Caco-2 (cell line): ENCODE measurements at regions not wholly inside any gene's neighbourhood (a gene's known extent, or its start where the extent isn't known, plus 50 kb on each side); places are given as distances from the start of the nearest gene placed in this dataset.

ENCODE experiments used
- BruUV-seq: library from RNA; stranded (reverse); fragments of 400-500 nt; replicated peaks from 2 replicates; lab custom pipeline; 2021; lab: Mats Ljungman, UMichigan
- CTCF ChIA-PET: fragments of 300-600 bp; sonication (Branson Sonifier 250); formaldehyde crosslinking; loops from one replicate; lab custom pipeline; 2022; ENCODE audit warnings: antibody characterized with exemption; lab: Charles Lee
- POLR2A ChIA-PET: fragments of 300-600 bp; sonication (Branson Sonifier 250); formaldehyde crosslinking; loops from one replicate; lab custom pipeline; 2022; ENCODE audit warnings: antibody characterized with exemption; lab: Charles Lee
- DNase-seq, 2 experiments: peaks; one replicate each; pipeline versions ENCODE4 v3.0.0 to v3.0.0-alpha.2; 2020 to 2022
- H3K27me3 ChIP-seq: replicated peaks from 2 replicates; pipeline ENCODE4 v1.6.0; 2011; ENCODE audit warnings: low read length; ENCODE audit not compliant: control insufficient read depth, insufficient read depth
- H3K36me3 ChIP-seq: 2 replicates; pipeline ENCODE4 v1.5.1; 2011; ENCODE audit warnings: low read length; ENCODE audit not compliant: control insufficient read depth, insufficient read depth
- H3K4me1 ChIP-seq: fragments of 250-450 bp; sonication (Bioruptor Pico); 2 replicates; pipeline ENCODE4 v1.5.1; 2020; ENCODE audit warnings: mild to moderate bottlenecking
- H3K4me3 ChIP-seq: 2 replicates; pipeline ENCODE4 v1.5.1; 2011; ENCODE audit warnings: low read depth, mild to moderate bottlenecking, control low read depth, low read length
- H3K9me3 ChIP-seq: fragments of 250-450 bp; sonication (Bioruptor Pico); 2 replicates; pipeline ENCODE4 v1.5.1; 2020; ENCODE audit warnings: mild to moderate bottlenecking, moderate library complexity
- H3K27ac Mint-ChIP-seq: one replicate; pipeline ENCODE4 v1.8.0; 2022; ENCODE audit warnings: mixed read lengths; ENCODE audit not compliant: unreplicated experiment
- H3K27me3 Mint-ChIP-seq: one replicate; pipeline ENCODE4 v1.8.0; 2022; ENCODE audit warnings: mixed read lengths; ENCODE audit not compliant: insufficient read depth, unreplicated experiment
- H3K36me3 Mint-ChIP-seq: one replicate; pipeline ENCODE4 v1.8.0; 2022; ENCODE audit warnings: mild to moderate bottlenecking, mixed read lengths; ENCODE audit not compliant: insufficient read depth, unreplicated experiment
- H3K4me1 Mint-ChIP-seq: one replicate; pipeline ENCODE4 v1.8.0; 2022; ENCODE audit warnings: low read depth, mixed read lengths; ENCODE audit not compliant: unreplicated experiment
- H3K4me3 Mint-ChIP-seq: one replicate; pipeline ENCODE4 v1.8.0; 2022; ENCODE audit warnings: mild to moderate bottlenecking, moderate library complexity, mixed read lengths; ENCODE audit not compliant: unreplicated experiment
- H3K9me3 Mint-ChIP-seq: one replicate; pipeline ENCODE4 v1.8.0; 2022; ENCODE audit warnings: mixed read lengths; ENCODE audit not compliant: unreplicated experiment
- intact Hi-C: fragments of 100-400 bp; cut with micrococcal nuclease; formaldehyde crosslinking; loops from one replicate; pipeline ENCODE4 v1.10.0; 2022; ENCODE audit not compliant: unreplicated experiment
- TF ChIP-seq, protein P1 (sequence below), 2 experiments: fragments of 200-600 bp in 1 of 2; IDR thresholded peaks; 1 replicate in 1 of 2; 2 replicates in 1 of 2; pipeline versions ENCODE4 v1.5.1 to v1.8.0; 2011 to 2022; ENCODE audit warnings: antibody characterized with exemption in 1 of 2, control low read depth in 1 of 2, inconsistent platforms in 1 of 2, low read depth in 1 of 2, low read length in 1 of 2, mild to moderate bottlenecking in 1 of 2, moderate library complexity in 1 of 2; ENCODE audit not compliant: insufficient read depth in 1 of 2, severe bottlenecking in 1 of 2, unreplicated experiment in 1 of 2

DNA sequence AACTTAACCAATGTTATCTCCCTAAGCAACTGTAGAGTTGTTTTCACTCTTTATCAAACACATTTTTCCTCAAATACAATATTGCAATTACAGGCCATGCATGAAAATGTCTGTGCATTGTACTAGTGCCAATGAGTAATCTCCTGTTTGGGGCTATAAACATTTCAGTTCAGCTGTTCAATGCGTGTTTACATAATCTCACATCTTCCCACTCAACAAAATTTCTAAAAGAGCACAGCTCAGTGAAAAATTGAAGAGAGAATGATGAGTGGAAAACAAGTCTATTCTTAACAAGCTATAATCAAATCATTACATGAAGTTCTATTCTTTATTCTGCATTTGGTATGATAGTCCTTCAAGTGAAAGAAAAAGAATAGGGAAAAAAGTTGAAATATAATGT is 780.5 kb upstream of the CDH9 start:
- Mint-ChIP-seq H3K4me3 (no peak overlapping the region), H3K9me3 (no peaks in the 10 kb centered on the region), H3K27me3 (no peaks in the 10 kb centered on the region), H3K27ac (no peak overlapping the region), H3K4me1 (no peaks in the 10 kb centered on the region), H3K36me3 (no peaks in the 10 kb centered on the region)
- no peaks in the 10 kb centered on the region for H3K36me3 ChIP-seq
- TF ChIP-seq, protein P1, sequence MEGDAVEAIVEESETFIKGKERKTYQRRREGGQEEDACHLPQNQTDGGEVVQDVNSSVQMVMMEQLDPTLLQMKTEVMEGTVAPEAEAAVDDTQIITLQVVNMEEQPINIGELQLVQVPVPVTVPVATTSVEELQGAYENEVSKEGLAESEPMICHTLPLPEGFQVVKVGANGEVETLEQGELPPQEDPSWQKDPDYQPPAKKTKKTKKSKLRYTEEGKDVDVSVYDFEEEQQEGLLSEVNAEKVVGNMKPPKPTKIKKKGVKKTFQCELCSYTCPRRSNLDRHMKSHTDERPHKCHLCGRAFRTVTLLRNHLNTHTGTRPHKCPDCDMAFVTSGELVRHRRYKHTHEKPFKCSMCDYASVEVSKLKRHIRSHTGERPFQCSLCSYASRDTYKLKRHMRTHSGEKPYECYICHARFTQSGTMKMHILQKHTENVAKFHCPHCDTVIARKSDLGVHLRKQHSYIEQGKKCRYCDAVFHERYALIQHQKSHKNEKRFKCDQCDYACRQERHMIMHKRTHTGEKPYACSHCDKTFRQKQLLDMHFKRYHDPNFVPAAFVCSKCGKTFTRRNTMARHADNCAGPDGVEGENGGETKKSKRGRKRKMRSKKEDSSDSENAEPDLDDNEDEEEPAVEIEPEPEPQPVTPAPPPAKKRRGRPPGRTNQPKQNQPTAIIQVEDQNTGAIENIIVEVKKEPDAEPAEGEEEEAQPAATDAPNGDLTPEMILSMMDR (IDR thresholded peaks at IDR 0.05; ENCODE audit: insufficient read depth in 1 of 2, low read depth in 1 of 2, low read length in 1 of 2, severe bottlenecking in 1 of 2, unreplicated experiment in 1 of 2): no peak
- ChIA-PET CTCF (no interaction called here), POLR2A (no interaction called here)
- DNase-seq: no peak
- H3K4me1 ChIP-seq: no peaks in the 10 kb centered on the region
- no TSS peak for BruUV-seq
- H3K4me3 ChIP-seq: no peak overlapping the region
- H3K27me3 ChIP-seq: no peaks in the 10 kb centered on the region
- H3K9me3 ChIP-seq: no peaks in the 10 kb centered on the region
- intact Hi-C loops: no loop called here

DNA sequence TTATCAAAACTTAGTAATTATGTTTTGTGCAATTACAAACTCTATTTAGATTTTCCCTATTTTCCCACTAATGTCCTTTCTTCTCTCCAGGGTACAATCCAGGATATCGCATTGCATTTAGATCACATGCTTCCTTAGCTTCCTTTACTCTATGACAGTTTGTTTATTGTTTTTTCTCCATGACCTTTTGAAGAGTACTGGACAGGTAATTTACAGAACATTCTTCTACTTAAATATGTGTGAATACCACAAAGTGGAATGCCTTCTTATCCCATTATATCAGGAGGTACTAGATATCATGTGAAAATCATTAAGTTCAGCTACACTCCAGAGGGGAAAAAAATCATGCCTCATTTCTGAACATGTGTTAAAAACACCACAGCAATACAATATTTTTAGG is 776.6 kb upstream of the CDH9 start:
- H3K27me3 Mint-ChIP-seq: no peaks in the 10 kb centered on the region

GRCh38 chr5:27814286-27814685 is 775.9 kb upstream of the CDH9 start:
- POLR2A ChIA-PET: no interaction called here
- no TSS peak for BruUV-seq
- H3K27me3 Mint-ChIP-seq: no peaks in the 10 kb centered on the region
- H3K4me1 Mint-ChIP-seq: no peaks in the 10 kb centered on the region
- H3K27ac Mint-ChIP-seq: no peak overlapping the region
- Histone ChIP-seq H3K4me3 (no peak overlapping the region), H3K4me1 (no peaks in the 10 kb centered on the region), H3K27me3 (no peaks in the 10 kb centered on the region), H3K9me3 (no peaks in the 10 kb centered on the region), H3K36me3 (no peaks in the 10 kb centered on the region)
- intact Hi-C loops: no loop called here
- H3K4me3 Mint-ChIP-seq: no peak overlapping the region
- CTCF ChIA-PET: no interaction called here
- H3K36me3 Mint-ChIP-seq: no peaks in the 10 kb centered on the region
- DNase-seq: no peak
- TF ChIP-seq, protein P1 (IDR thresholded peaks at IDR 0.05; ENCODE audit: insufficient read depth in 1 of 2, low read depth in 1 of 2, low read length in 1 of 2, severe bottlenecking in 1 of 2, unreplicated experiment in 1 of 2): no peak
- H3K9me3 Mint-ChIP-seq: no peaks in the 10 kb centered on the region

More for the DNA sequence above, 776.6 kb upstream of the CDH9 start:
- Mint-ChIP-seq H3K4me1 (no peaks in the 10 kb centered on the region), H3K9me3 (no peaks in the 10 kb centered on the region), H3K36me3 (no peaks in the 10 kb centered on the region), H3K27ac (no peak overlapping the region), H3K4me3 (no peak overlapping the region)
- Histone ChIP-seq H3K27me3 (no peaks in the 10 kb centered on the region), H3K4me3 (no peak overlapping the region), H3K9me3 (no peaks in the 10 kb centered on the region), H3K4me1 (no peaks in the 10 kb centered on the region), H3K36me3 (no peaks in the 10 kb centered on the region)
- POLR2A ChIA-PET: no interaction called here
- TF ChIP-seq, protein P1 (IDR thresholded peaks at IDR 0.05; ENCODE audit: insufficient read depth in 1 of 2, low read depth in 1 of 2, low read length in 1 of 2, severe bottlenecking in 1 of 2, unreplicated experiment in 1 of 2): no peak
- no peak for DNase-seq
- intact Hi-C loops: no loop called here
- CTCF ChIA-PET: no interaction called here
- BruUV-seq: no TSS peak
